HG02938 (cell line): ENCODE measurements at regions not wholly inside any gene's neighbourhood (a gene's known extent, or its start where the extent isn't known, plus 50 kb on each side); places are given as distances from the start of the nearest gene placed in this dataset.
"Not testable (repeated sequence)": the region's sequence is repeated elsewhere in the genome, so short reads cannot be mapped to it uniquely, and the experiment has no call there.

Experiments
- ATAC-seq: cut with Tn5 transposase; IDR thresholded peaks from one replicate; pipeline ENCODE4 v1.9.1; 2021; ENCODE audit warnings: mild to moderate bottlenecking, moderate library complexity; ENCODE audit not compliant: unreplicated experiment

- ATAC-seq, result no peak
Measured at GRCh38 chr20:58044931-58045555, 183.4 kb downstream of the ANKRD60 start.

DNA sequence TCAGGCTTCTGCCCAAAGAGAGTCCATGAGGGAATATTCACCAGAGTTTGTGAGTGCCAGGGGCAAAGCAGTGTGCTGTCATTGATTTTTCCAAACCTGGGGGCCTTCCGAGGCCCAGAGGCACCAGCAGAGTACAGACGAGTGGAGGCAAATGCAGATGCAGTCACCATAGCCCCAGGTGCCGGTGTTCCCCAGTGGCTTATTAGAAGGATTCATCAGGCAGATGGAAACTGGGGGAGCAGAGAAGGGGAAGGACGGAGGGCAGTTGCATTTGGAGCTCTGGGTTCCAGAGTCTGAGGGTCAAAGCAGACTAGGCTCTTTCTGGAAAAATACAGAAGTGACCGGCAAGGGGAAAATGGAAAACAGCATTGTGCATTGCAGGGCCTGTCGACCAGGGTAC is 184.2 kb downstream of the ANKRD60 start:
- no peak for ATAC-seq

- ATAC-seq, result no peak
Measured at GRCh38 chr20:58043236-58044140, 185.0 kb downstream of the ANKRD60 start.

- no peak for ATAC-seq
Measured at GRCh38 chr20:58042591-58042990, 185.9 kb downstream of the ANKRD60 start.

DNA sequence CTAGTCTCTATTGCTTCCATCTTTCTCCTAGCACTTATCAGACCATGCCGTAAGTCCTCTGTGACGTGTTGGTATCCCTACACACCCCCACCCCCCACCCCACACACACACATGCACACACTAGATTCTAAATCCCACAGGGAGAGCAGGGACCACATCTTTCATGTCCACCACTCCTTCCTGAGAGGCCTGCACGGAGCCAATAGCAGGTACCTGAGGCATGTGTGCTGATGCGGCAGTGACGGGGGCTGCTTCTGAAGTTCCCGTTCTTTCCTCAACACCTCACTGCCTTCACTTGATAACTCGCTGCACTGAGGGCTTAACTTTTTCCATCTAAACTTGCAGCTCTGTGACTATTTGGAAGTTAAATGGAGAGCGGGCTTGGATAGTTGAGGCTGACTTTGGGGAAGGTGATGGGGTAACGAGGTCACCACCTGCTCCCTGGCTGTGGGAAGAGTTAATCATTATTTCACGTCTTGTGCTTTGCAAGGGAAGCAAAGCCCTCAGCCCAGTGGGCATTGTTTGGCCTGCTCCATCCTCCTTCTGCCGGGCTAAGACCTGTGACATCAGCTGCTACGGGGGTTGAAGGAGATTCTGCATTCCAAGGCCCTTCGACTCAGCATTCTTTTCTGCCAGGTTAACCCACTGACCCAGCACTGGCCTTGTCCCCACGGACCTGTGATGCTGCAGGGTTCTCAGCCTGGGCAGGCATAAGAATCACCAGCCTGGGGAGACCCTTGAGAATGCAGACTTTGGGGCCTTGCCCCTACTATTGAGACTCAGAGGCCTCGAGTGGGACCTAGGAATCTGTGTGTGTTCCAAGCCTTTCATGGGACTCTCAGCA is 187.8 kb downstream of the ANKRD60 start:
- no peak for ATAC-seq

DNA sequence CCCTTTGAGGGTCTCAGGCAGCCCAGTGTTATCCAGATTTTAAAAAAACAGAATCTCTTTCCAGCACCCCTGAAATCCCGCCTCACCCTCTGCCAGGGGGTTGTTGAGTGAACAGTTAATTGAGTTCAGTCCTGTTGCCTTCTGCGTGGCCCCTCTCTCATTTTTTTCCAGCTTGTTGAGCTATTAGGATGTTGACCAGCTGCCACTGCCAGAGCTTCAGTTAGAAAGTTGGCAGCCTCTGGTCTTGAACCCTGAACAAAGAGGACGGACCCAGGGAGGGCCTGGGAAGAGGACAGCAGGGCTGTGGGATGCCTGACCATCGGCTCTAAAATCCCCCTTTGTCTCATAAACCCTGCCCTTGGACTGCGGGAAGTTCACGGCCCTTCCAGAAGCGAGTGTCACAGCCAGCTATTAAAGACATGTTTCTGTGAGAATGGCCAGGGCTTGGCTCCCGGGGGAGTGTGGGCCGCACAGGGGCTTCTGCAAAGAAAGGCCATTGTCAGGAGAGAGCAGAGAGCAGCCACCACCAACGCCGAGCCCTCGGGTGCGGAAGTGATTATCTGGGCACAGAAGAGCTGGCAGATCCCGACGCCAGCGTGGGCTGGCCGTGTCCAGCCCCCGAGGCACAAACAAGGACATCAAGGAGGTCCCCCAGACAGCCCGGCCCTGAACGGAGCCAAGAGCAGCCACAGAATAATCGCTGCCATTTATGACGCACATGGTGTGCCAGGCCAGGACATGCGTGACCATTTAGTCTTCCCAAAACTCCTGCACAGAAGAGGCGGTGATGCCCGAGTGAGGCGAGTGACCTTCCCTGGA is 189.0 kb downstream of the ANKRD60 start:
- ATAC-seq, result no peak

GRCh38 chr20:58038123-58038654 is 190.3 kb downstream of the ANKRD60 start:
- no peak for ATAC-seq

- no peak for ATAC-seq
Measured at GRCh38 chr20:58037631-58038030, 190.8 kb downstream of the ANKRD60 start.

DNA sequence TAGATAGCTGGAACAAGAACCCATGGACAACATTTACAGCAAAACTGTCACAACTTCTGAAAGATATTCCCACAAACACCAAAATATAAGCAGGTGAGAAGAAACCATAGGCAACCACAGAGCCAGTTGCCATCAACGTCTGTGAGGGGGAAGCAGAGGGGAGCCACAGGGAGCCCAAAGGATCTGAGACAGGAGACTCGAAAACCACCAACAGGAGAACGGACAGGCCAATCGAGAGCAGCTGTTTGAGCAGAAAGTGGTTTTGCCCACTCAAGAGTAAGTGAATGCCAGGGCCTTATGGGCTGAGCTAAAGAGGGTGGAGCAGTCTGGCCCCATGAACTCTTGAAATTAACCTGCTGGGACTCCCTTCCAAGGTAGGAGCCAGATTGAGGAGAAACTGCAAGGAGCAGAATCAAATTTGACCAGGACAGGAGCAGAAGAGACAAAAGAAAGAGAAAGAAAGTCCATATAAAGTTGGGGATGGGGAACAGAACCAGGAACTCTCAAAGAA is 195.4 kb downstream of the ANKRD60 start:
- no peak for ATAC-seq

GRCh38 chr20:58032599-58032998 is 195.9 kb downstream of the ANKRD60 start:
- no peak for ATAC-seq

- not testable (repeated sequence) for ATAC-seq
Measured at GRCh38 chr20:58031350-58031749, 197.1 kb downstream of the ANKRD60 start.

GRCh38 chr20:58028123-58028522 is 200.3 kb downstream of the ANKRD60 start:
- ATAC-seq, result no peak

DNA sequence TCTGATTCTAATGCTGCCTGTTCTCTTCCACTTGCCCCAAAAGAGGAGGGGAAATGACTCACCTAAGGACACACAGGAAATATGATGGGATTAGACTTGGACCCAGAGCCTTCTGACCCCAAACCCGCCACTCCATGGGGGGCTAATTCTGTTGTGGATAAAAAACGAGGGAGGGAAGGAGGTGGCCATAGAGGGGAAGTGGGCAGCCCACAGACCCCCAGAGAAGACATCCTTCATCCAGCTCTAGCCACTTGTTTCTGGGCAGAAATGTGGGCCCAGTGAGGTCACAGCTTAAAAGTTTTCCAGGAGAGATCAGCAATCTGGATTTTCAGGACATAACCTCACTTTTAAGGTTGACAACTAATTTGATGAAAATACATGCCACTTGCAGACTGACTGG is 202.1 kb downstream of the ANKRD60 start:
- no peak for ATAC-seq

DNA sequence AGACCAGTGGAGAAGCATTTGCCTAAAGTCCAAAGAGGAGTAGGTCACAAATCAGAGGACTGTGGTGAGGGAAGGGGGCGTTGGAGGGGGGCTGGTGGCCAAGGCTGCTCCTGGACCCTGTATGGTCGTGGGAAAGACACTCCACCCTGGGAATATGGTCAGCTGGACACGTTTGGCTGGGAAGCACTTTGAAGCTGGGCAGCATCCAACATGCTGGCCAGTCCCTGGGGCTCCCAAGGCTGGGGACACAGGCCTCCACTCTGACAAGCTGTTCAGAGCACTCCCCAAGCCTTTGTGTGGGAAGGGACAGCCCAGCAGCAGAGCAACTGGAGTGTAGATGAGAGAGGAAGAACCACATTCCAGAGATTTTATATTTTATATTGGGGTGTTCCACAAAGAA is 203.2 kb downstream of the ANKRD60 start:
- ATAC-seq, result no peak

- ATAC-seq, result no peak
Measured at GRCh38 chr20:58024241-58024721, 204.2 kb downstream of the ANKRD60 start.

GRCh38 chr20:58023781-58024180 is 204.7 kb downstream of the ANKRD60 start:
- ATAC-seq, result no peak

DNA sequence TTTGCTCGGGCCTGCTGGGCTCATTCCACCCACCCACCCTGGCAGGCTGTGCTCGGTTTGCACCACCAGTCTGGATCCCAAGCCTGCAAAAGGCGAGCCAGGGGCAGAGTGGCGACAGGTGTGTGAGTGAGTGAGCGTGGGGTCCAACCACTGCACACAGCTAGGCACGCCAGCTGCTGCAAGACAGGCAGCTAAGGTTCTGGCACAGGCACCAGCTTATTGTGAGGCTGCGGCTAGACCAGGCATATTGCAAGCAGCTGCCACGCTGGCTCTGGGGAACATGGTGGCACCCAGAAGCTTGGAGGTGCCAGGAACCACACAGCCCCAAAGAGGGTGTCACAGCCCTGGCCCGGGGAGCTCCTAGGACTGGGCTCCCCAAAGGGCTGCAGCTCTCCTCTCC is 205.1 kb downstream of the ANKRD60 start:
- no peak for ATAC-seq

GRCh38 chr20:58022711-58023110 is 205.7 kb downstream of the ANKRD60 start:
- ATAC-seq, result no peak

DNA sequence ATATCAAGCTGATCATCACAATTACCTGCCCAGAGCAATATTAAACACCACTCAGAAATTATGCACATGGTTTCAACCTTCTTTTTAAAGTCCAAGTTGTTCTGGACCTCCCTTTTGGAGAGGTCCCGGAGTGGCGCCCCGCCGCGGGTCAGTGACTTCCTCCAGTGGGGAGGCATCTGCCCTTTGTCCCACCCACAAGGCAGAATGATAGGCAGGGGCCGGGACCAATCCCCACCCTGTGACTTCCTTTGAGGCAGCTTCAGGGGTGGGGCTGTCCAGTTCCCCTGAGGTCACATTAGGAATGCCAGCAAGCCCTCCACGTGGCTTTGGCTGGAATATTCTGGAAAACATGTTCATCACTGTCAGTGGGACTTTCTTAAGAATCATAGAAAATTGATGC is 207.0 kb downstream of the ANKRD60 start:
- no peak for ATAC-seq
